GM12891 (cell line): ENCODE measurements at regions not wholly inside any gene's neighbourhood (a gene's known extent, or its start where the extent isn't known, plus 50 kb on each side); places are given as distances from the start of the nearest gene placed in this dataset.
"Not testable (repeated sequence)": the region's sequence is repeated elsewhere in the genome, so short reads cannot be mapped to it uniquely, and the experiment has no call there.

ENCODE experiments used
- DNase-seq: peaks from one replicate; pipeline ENCODE4 v3.0.0; 2011; ENCODE audit warnings: low spot score; ENCODE audit not compliant: insufficient read length
- FAIRE-seq: peaks from 2 replicates; lab custom pipeline; 2011; peaks lifted over from hg19 to GRCh38; lab: Jason Lieb, UNC
- SPI1 ChIP-seq: IDR thresholded peaks from 2 replicates; pipeline ENCODE4 v1.6.1; 2011; ENCODE audit warnings: low read depth, low read length, control low read depth

DNA sequence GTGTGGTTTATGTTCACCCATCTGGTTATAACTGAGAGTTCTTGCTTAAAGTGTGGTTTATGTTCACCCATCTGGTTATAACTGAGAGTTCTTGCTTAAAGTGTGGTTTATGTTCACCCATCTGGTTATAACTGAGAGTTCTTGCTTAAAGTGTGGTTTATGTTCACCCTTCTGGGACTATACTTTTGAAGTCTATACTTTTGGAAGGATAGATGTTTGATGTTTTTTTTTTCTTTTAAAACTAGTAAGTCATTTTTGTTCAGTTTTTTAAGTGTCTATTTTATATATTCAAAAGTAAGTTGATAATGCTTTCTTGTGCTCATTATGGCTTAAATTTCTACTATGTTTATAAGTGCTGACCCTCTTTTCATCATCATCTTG lies 155.3 kb downstream of the SYT15 start:
- FAIRE-seq, DNase-seq: not testable (repeated sequence)

DNA sequence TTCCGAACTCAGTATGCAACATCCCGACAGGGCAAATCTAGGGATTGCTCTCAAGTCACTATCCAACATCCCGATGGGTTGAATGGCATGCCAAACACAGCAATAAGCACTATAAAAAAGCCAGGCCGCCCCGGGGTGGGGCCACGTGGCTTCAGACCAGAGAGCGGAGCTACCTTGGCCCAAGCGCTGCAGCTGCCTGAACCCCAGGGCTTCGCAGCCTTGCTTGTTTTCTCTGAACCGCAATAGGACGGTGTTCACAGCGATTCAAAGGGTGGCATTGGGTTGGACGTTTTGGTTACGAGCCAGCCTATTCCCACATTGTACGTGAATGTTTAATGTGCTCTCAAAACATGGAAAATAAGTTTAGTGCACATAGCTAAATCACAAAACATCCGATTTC lies 161.0 kb downstream of the SYT15 start:
- DNase-seq, FAIRE-seq: not testable (repeated sequence)

GRCh38 chr10:46740368-46740767 lies 161.4 kb downstream of the SYT15 start:
- not testable (repeated sequence) for FAIRE-seq, DNase-seq

GRCh38 chr10:46749003-46749402 lies 162.2 kb upstream of the PTPN20 start:
- FAIRE-seq, DNase-seq: not testable (repeated sequence)

GRCh38 chr10:46749470-46749869 lies 161.8 kb upstream of the PTPN20 start:
- DNase-seq, FAIRE-seq: not testable (repeated sequence)

GRCh38 chr10:46753763-46754162 lies 157.5 kb upstream of the PTPN20 start:
- FAIRE-seq, DNase-seq: not testable (repeated sequence)

More at GRCh38 chr10:46749470-46749869, 161.8 kb upstream of the PTPN20 start:
- TF ChIP-seq SPI1, result peak; percentile 68

- FAIRE-seq, result not testable (repeated sequence)
Measured at GRCh38 chr10:46761471-46761870, 149.8 kb upstream of the PTPN20 start.

DNA sequence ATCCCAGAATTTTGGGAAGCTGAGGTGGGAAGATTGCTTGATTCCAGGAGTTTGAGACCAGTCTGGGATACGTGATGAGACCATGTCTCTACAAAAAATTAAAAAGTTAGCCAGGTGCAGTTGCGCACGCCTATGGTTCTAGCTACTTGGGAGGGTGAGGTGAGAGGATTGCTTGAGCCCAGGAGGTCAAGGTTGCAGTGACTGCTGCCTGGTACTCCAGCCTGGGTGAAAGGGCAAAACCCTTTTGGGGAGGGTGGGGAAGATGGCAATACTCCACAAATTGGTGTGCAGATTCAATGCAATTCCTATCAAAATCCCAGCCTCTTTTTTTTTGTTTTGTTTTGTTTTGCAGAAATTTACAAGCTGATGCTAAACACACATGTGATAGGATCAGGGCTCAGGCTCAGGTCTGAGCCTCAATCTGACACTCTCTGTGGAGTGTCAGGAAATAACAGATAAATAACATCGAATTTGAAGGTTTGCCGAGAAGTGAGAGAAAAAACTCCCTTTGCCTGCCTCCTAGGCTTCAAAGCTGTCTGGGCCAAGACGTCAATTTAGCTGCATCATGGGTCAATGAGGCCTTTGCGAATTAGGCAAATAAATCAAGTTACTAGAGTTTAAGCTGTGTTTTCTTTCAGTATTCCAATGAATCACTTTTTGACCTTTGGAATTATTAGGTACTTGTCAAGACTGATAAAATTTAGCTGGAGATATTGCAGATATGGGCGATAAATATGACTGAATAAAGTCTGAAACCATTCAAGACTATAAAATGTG lies 142.5 kb upstream of the PTPN20 start:
- FAIRE-seq, DNase-seq: not testable (repeated sequence)

More at GRCh38 chr10:46761471-46761870, 149.8 kb upstream of the PTPN20 start:
- DNase-seq, result not testable (repeated sequence)

GRCh38 chr10:46773178-46773896 lies 137.9 kb upstream of the PTPN20 start:
- not testable (repeated sequence) for FAIRE-seq, DNase-seq

DNA sequence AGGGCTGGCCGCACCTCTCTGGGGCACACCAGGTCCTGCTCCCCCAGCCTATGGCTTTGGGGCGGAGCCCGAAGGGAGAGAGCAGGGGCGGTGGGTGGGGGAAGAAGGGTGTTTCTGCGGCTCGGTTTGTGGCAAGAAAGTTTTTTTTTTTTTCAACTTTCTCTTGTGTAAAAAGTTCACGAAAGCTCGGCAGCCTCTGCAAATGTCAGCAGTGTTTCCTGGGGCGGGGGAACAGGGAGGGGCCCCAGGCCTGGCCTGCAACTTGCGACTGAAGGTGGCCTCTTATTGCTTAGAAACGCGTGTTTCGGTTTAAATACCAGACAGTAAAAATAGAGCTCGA lies 137.4 kb upstream of the PTPN20 start:
- FAIRE-seq, DNase-seq: not testable (repeated sequence)

DNA sequence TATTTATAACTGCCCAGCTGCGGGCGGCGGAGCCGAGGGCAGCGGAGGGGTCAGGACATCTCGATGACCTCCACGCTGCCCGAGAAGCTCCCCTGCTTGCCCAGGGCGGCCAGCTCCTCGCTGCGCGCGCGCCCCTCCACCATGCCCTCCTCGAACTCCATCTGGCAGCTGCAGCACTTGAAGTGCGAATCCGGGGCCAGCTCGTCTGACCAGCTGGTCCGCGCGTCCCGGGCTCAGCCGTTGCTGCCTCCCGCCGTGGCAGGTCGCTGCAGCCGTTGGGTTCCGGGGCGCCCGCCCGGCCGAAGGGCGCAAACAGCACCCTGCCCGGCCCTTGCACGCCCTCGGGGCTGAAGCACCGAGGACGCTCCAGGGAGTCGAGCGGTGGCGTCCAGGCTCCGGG lies 136.9 kb upstream of the PTPN20 start:
- FAIRE-seq, DNase-seq: not testable (repeated sequence)

DNA sequence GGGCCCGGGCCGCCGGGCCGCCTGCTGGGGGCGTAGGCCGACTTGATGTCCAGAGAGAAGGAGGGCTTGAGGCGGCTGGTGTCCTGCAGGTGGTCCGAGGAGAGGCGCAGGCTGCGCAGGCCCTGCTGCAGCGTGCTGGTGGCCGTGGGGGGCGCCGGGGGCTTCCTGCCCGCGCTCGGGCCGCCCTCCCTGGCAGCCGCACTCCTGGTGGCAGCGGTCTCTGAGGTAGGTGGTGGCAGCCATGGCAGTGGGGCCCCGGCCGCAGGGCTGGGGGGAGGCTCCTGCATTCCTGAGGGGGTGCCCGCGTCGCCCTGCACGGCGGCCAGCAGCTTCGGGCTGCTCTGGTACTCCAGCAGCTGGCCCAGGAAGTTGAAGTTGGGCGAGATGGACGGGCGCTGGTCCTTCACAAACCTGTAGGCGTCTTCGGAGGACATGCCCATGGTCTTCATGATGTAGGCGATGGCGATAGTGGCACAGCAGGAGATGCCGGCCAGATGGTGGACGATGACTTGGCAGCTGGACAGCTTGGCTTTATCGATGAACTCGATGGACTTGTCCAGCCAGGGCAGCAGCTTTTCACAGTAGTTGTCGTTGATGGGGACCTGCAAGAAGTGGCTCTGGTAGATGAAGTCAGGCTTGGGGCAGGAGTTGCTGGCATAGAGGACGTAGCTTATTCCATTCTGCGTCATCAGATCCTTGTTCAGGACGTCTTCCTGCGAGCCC lies 136.1 kb upstream of the PTPN20 start:
- not testable (repeated sequence) for DNase-seq, FAIRE-seq

- DNase-seq, FAIRE-seq: not testable (repeated sequence)
Measured at GRCh38 chr10:46775668-46776059, 135.6 kb upstream of the PTPN20 start.

GRCh38 chr10:46779571-46779970 lies 131.7 kb upstream of the PTPN20 start:
- FAIRE-seq, DNase-seq: not testable (repeated sequence)

DNA sequence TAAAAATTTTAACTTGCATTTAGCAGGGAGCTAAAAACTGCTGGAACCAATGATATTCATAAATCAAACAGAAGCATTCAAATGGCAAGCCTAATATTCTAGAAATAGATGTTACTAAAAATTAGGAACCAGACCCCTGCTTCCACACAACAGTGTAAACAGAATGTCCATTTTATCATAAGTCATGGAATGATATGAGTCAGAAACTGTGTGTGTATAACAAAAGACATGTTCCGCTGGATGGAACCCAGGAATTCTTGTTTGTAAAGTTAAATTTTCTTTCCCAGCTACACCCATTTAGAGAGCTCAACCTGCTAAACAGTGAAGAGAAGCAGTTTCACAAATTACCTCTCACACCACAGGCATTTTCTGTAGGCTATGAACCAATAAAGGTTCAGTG lies 131.1 kb upstream of the PTPN20 start:
- DNase-seq, FAIRE-seq: not testable (repeated sequence)

GRCh38 chr10:46781001-46781400 lies 130.2 kb upstream of the PTPN20 start:
- DNase-seq, FAIRE-seq: not testable (repeated sequence)

DNA sequence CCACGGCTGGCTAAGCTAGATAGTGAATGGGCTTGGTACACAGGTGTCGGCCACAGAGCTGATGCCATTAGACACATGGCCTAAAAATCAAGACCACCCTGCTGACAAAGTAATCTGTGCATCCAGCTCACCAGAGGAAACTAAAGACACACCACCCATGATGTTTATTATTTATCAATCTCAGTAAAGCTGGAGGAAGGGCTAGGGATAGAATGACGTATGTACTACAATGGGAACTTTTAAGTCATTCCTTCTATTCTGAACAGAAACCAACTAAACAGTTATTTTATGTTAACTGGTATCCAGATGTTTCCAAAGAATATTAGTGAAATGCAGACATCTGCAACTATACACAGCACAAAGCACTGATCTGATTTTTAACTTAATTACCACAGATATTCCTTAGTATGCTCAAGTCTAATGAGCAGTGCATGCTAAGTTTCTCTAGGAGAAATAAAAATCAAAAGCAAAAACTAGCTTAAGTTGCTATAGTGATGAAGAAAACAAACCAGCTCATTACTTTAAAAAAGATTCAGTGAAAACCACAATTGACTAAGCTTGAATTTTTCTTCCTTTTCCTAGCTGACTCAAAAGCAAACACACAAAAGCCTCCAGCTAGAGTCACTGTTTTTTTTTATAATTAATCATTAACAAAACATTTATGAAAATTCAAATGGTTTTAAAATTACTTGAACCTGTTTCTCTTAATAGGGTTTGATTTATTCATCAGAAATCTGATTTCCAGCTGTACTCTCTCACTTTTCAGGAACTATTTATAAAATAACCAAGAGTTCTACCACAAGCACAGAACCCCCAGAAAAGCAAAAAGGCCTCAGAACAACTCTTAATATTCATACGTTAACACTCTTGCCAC lies 129.0 kb upstream of the PTPN20 start:
- FAIRE-seq, DNase-seq: not testable (repeated sequence)

- not testable (repeated sequence) for DNase-seq
Measured at GRCh38 chr10:46784665-46785064, 126.6 kb upstream of the PTPN20 start.

DNA sequence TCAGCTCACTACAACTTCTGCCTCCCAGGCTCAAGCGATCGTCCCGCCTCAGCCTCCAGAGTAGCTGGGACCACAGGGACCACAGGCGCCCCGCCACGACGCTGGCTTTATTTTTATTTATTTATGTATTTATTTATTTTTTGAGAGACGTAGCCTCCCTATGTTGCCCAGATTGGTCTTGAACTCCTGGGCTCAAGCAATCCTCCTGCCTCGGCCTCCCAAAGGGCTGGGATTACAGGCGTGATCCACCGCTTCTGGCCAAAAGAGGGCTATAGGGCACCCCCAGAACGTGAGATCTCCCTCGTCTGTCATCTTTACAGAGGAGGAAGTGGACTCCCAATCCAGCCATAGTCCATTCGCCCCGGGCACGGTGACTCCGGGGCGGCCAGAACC lies 125.1 kb upstream of the PTPN20 start:
- not testable (repeated sequence) for FAIRE-seq, DNase-seq

More at GRCh38 chr10:46784665-46785064, 126.6 kb upstream of the PTPN20 start:
- FAIRE-seq, result not testable (repeated sequence)
